Mammary epithelial cell (primary cell): ENCODE measurements at regions not wholly inside any gene's neighbourhood (a gene's known extent, or its start where the extent isn't known, plus 50 kb on each side); places are given as distances from the start of the nearest gene placed in this dataset.

ENCODE experiments used
- EZH2 ChIP-seq: IDR thresholded peaks from 2 replicates; pipeline ENCODE4 v1.6.1; 2012; ENCODE audit warnings: low read length, inconsistent platforms, borderline replicate concordance
- TF ChIP-seq, protein P1 (sequence below), 2 donors: IDR thresholded peaks in 1 of 2; conservative IDR thresholded peaks in 1 of 2; 2 replicates each; pipeline ENCODE4 v1.5.1; 2011 to 2012; ENCODE audit warnings: inconsistent platforms in 2 of 2, low read length in 2 of 2, mild to moderate bottlenecking in 2 of 2, control low read depth in 1 of 2, low read depth in 1 of 2; ENCODE audit not compliant: insufficient read depth in 1 of 2; ENCODE audit errors: extremely low read depth in 1 of 2

DNA sequence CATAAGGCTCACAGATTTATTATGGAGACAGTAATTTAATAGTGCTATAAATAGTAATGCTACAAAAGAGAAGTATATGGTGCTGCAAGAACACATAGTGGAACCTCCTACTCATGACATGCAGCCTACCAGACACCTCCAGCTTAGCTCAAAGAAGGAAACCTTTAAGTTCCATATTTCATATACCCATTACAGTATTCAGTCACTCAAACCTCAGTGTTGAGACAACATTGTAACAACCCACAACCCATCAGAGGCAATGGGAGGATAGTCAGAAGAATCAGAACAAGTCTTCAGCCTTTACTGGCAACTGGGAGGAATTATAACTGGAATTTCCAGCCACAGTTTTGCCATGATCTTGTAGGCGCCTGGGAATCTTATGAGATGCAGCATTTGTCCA lies 186.3 kb upstream of the VSTM2A start:
- TF ChIP-seq, protein P1, sequence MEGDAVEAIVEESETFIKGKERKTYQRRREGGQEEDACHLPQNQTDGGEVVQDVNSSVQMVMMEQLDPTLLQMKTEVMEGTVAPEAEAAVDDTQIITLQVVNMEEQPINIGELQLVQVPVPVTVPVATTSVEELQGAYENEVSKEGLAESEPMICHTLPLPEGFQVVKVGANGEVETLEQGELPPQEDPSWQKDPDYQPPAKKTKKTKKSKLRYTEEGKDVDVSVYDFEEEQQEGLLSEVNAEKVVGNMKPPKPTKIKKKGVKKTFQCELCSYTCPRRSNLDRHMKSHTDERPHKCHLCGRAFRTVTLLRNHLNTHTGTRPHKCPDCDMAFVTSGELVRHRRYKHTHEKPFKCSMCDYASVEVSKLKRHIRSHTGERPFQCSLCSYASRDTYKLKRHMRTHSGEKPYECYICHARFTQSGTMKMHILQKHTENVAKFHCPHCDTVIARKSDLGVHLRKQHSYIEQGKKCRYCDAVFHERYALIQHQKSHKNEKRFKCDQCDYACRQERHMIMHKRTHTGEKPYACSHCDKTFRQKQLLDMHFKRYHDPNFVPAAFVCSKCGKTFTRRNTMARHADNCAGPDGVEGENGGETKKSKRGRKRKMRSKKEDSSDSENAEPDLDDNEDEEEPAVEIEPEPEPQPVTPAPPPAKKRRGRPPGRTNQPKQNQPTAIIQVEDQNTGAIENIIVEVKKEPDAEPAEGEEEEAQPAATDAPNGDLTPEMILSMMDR (conservative IDR thresholded peaks at IDR 0.05 in 1 of 2, IDR thresholded peaks at IDR 0.05 in 1 of 2; ENCODE audit: extremely low read depth in 1 of 2, insufficient read depth in 1 of 2, low read depth in 1 of 2, low read length in 2 of 2): no peak
- TF ChIP-seq EZH2: no peak
